ENCODE measurements at regions not wholly inside any gene's neighbourhood (a gene's known extent, or its start where the extent isn't known, plus 50 kb on each side); places are given as distances from the start of the nearest gene placed in this dataset.
"Not testable (repeated sequence)": the region's sequence is repeated elsewhere in the genome, so short reads cannot be mapped to it uniquely, and the experiment has no call there.

- H3K36me3 Mint-ChIP-seq; DNase-seq; H3K4me3 Mint-ChIP-seq; H3K27me3 Mint-ChIP-seq; POLR2A ChIA-PET; H3K9me3 Mint-ChIP-seq; ATAC-seq (ENCODE audit: low read depth); H3K27ac Mint-ChIP-seq; H3K4me1 Mint-ChIP-seq: not testable (repeated sequence)
Observed at GRCh38 chr2:132317026-132317680, 99.5 kb upstream of the GPR39 start.

- H3K4me1 Mint-ChIP-seq; POLR2A ChIA-PET; DNase-seq; ATAC-seq (ENCODE audit: low read depth); H3K9me3 Mint-ChIP-seq; H3K4me3 Mint-ChIP-seq; H3K27me3 Mint-ChIP-seq; H3K36me3 Mint-ChIP-seq; H3K27ac Mint-ChIP-seq: not testable (repeated sequence)
Observed at GRCh38 chr2:132318481-132318880, 98.1 kb upstream of the GPR39 start.

GRCh38 chr2:132324005-132324404, 92.6 kb upstream of the GPR39 start:
- DNase-seq; ATAC-seq (ENCODE audit: low read depth); H3K4me1 Mint-ChIP-seq; POLR2A ChIA-PET; H3K27me3 Mint-ChIP-seq; H3K4me3 Mint-ChIP-seq; H3K27ac Mint-ChIP-seq; H3K36me3 Mint-ChIP-seq; H3K9me3 Mint-ChIP-seq: not testable (repeated sequence)

GRCh38 chr2:132332345-132333033, 84.1 kb upstream of the GPR39 start:
- POLR2A ChIA-PET; H3K27ac Mint-ChIP-seq; ATAC-seq (ENCODE audit: low read depth); H3K4me1 Mint-ChIP-seq; H3K4me3 Mint-ChIP-seq; H3K27me3 Mint-ChIP-seq; H3K36me3 Mint-ChIP-seq; H3K9me3 Mint-ChIP-seq; DNase-seq: not testable (repeated sequence)

- POLR2A ChIA-PET; H3K27me3 Mint-ChIP-seq; H3K9me3 Mint-ChIP-seq; DNase-seq; H3K4me3 Mint-ChIP-seq; H3K36me3 Mint-ChIP-seq; H3K4me1 Mint-ChIP-seq; ATAC-seq (ENCODE audit: low read depth); H3K27ac Mint-ChIP-seq: not testable (repeated sequence)
Observed at GRCh38 chr2:132337135-132337534, 79.5 kb upstream of the GPR39 start.

GRCh38 chr2:132337844-132338243, 78.8 kb upstream of the GPR39 start:
- H3K36me3 Mint-ChIP-seq; H3K4me3 Mint-ChIP-seq; DNase-seq; H3K9me3 Mint-ChIP-seq; H3K27me3 Mint-ChIP-seq; H3K27ac Mint-ChIP-seq; POLR2A ChIA-PET; H3K4me1 Mint-ChIP-seq; ATAC-seq (ENCODE audit: low read depth): not testable (repeated sequence)

GRCh38 chr2:132347041-132347780, 69.4 kb upstream of the GPR39 start:
- H3K4me3 Mint-ChIP-seq; POLR2A ChIA-PET; H3K4me1 Mint-ChIP-seq; ATAC-seq (ENCODE audit: low read depth); DNase-seq; H3K27ac Mint-ChIP-seq; H3K9me3 Mint-ChIP-seq; H3K36me3 Mint-ChIP-seq: not testable (repeated sequence)
- H3K27me3 Mint-ChIP-seq, result peaks cover 20% of the 10 kb centered on the region

- POLR2A ChIA-PET; H3K27ac Mint-ChIP-seq; H3K36me3 Mint-ChIP-seq; H3K4me3 Mint-ChIP-seq; H3K4me1 Mint-ChIP-seq; DNase-seq; ATAC-seq (ENCODE audit: low read depth); H3K9me3 Mint-ChIP-seq: not testable (repeated sequence)
- peaks cover 24% of the 10 kb centered on the region for H3K27me3 Mint-ChIP-seq
Observed at GRCh38 chr2:132349092-132349687, 67.4 kb upstream of the GPR39 start.

- ATAC-seq (ENCODE audit: low read depth); POLR2A ChIA-PET; H3K4me3 Mint-ChIP-seq; DNase-seq; H3K36me3 Mint-ChIP-seq; H3K9me3 Mint-ChIP-seq; H3K4me1 Mint-ChIP-seq; H3K27ac Mint-ChIP-seq: not testable (repeated sequence)
- H3K27me3 Mint-ChIP-seq, result peaks cover 19% of the 10 kb centered on the region
Observed at GRCh38 chr2:132351668-132352067, 64.9 kb upstream of the GPR39 start.

GRCh38 chr2:132352481-132353001, 64.1 kb upstream of the GPR39 start:
- ATAC-seq (ENCODE audit: low read depth); H3K36me3 Mint-ChIP-seq; H3K9me3 Mint-ChIP-seq; H3K27ac Mint-ChIP-seq; POLR2A ChIA-PET; H3K4me3 Mint-ChIP-seq; H3K4me1 Mint-ChIP-seq: not testable (repeated sequence)
- DNase-seq, result peak; percentile 26
- H3K27me3 Mint-ChIP-seq, result peaks cover 16% of the 10 kb centered on the region

- H3K9me3 Mint-ChIP-seq; H3K4me3 Mint-ChIP-seq; POLR2A ChIA-PET; H3K4me1 Mint-ChIP-seq; DNase-seq; H3K27ac Mint-ChIP-seq; ATAC-seq (ENCODE audit: low read depth); H3K36me3 Mint-ChIP-seq: not testable (repeated sequence)
- H3K27me3 Mint-ChIP-seq, result peaks cover 16% of the 10 kb centered on the region
Observed at GRCh38 chr2:132353380-132353779, 63.2 kb upstream of the GPR39 start.

- DNase-seq; H3K27ac Mint-ChIP-seq; H3K9me3 Mint-ChIP-seq; POLR2A ChIA-PET; H3K36me3 Mint-ChIP-seq; ATAC-seq (ENCODE audit: low read depth); H3K4me1 Mint-ChIP-seq; H3K27me3 Mint-ChIP-seq; H3K4me3 Mint-ChIP-seq: not testable (repeated sequence)
Observed at GRCh38 chr2:132360964-132361363, 55.6 kb upstream of the GPR39 start.

GRCh38 chr2:132361498-132361897, 55.1 kb upstream of the GPR39 start:
- H3K27ac Mint-ChIP-seq; H3K4me3 Mint-ChIP-seq; DNase-seq; POLR2A ChIA-PET; H3K36me3 Mint-ChIP-seq; H3K9me3 Mint-ChIP-seq; H3K4me1 Mint-ChIP-seq; ATAC-seq (ENCODE audit: low read depth); H3K27me3 Mint-ChIP-seq: not testable (repeated sequence)

Measured in activated naive CD8-positive, alpha-beta T cell treated with anti-CD3 and anti-CD28 coated beads, Interleukin-2, amount 10 ng/mL, durations not matched to agents 7 days and 5 days (primary cell).